ENCODE measurements at regions not wholly inside any gene's neighbourhood (a gene's known extent, or its start where the extent isn't known, plus 50 kb on each side); places are given as distances from the start of the nearest gene placed in this dataset.
"Not testable (repeated sequence)": the region's sequence is repeated elsewhere in the genome, so short reads cannot be mapped to it uniquely, and the experiment has no call there.

GRCh38 chr4:148574066-148574465, 131.9 kb upstream of the NR3C2 start:
- Histone ChIP-seq H3K27me3 (ENCODE audit: low read depth, low read length) (no peaks in the 10 kb centered on the region), H3K27ac (ENCODE audit: low read length) (no peak overlapping the region), H3K4me1 (ENCODE audit: control insufficient read depth in 1 of 2, insufficient read depth in 2 of 2, low read length in 2 of 2) (no peaks in the 10 kb centered on the region), H3K4me3 (ENCODE audit: low read depth in 1 of 2, low read length in 2 of 2) (no peak overlapping the region), H3K9me3 (ENCODE audit: control insufficient read depth in 1 of 2, low read length in 2 of 2) (peaks cover 0 to 4% of the 10 kb centered on the region in 2 donors), H3K36me3 (ENCODE audit: control insufficient read depth in 1 of 2, insufficient read depth in 2 of 2, low read length in 2 of 2) (no peaks in the 10 kb centered on the region)

GRCh38 chr4:148573296-148573695, 131.1 kb upstream of the NR3C2 start:
- Histone ChIP-seq H3K27ac (ENCODE audit: low read length) (no peak overlapping the region), H3K4me1 (ENCODE audit: control insufficient read depth in 1 of 2, insufficient read depth in 2 of 2, low read length in 2 of 2) (no peaks in the 10 kb centered on the region), H3K4me3 (ENCODE audit: low read depth in 1 of 2, low read length in 2 of 2) (no peak overlapping the region), H3K27me3 (ENCODE audit: low read depth, low read length) (no peaks in the 10 kb centered on the region), H3K36me3 (ENCODE audit: control insufficient read depth in 1 of 2, insufficient read depth in 2 of 2, low read length in 2 of 2) (no peaks in the 10 kb centered on the region), H3K9me3 (ENCODE audit: control insufficient read depth in 1 of 2, low read length in 2 of 2) (peaks cover 0 to 4% of the 10 kb centered on the region in 2 donors)

GRCh38 chr4:148565801-148566200, 123.6 kb upstream of the NR3C2 start:
- no peaks in the 10 kb centered on the region for H3K4me1 ChIP-seq (ENCODE audit: control insufficient read depth in 1 of 2, insufficient read depth in 2 of 2, low read length in 2 of 2)
- H3K9me3 ChIP-seq (ENCODE audit: control insufficient read depth in 1 of 2, low read length in 2 of 2), result peaks cover 0 to 4% of the 10 kb centered on the region in 2 donors
- H3K36me3 ChIP-seq (ENCODE audit: control insufficient read depth in 1 of 2, insufficient read depth in 2 of 2, low read length in 2 of 2), result no peaks in the 10 kb centered on the region
- H3K4me3 ChIP-seq (ENCODE audit: low read depth in 1 of 2, low read length in 2 of 2), result no peak overlapping the region
- no peak overlapping the region for H3K27ac ChIP-seq (ENCODE audit: low read length)
- H3K27me3 ChIP-seq (ENCODE audit: low read depth, low read length), result no peaks in the 10 kb centered on the region

GRCh38 chr4:148563684-148564083, 121.5 kb upstream of the NR3C2 start:
- H3K4me1 ChIP-seq (ENCODE audit: control insufficient read depth in 1 of 2, insufficient read depth in 2 of 2, low read length in 2 of 2), result no peaks in the 10 kb centered on the region
- H3K36me3 ChIP-seq (ENCODE audit: control insufficient read depth in 1 of 2, insufficient read depth in 2 of 2, low read length in 2 of 2), result no peaks in the 10 kb centered on the region
- H3K27ac ChIP-seq (ENCODE audit: low read length), result no peak overlapping the region
- no peaks in the 10 kb centered on the region for H3K9me3 ChIP-seq (ENCODE audit: control insufficient read depth in 1 of 2, low read length in 2 of 2)
- H3K4me3 ChIP-seq (ENCODE audit: low read depth in 1 of 2, low read length in 2 of 2), result no peak overlapping the region
- no peaks in the 10 kb centered on the region for H3K27me3 ChIP-seq (ENCODE audit: low read depth, low read length)

GRCh38 chr4:148561467-148561866, 119.3 kb upstream of the NR3C2 start:
- no peaks in the 10 kb centered on the region for H3K9me3 ChIP-seq (ENCODE audit: control insufficient read depth in 1 of 2, low read length in 2 of 2)
- no peak overlapping the region for H3K27ac ChIP-seq (ENCODE audit: low read length)
- H3K4me1 ChIP-seq (ENCODE audit: control insufficient read depth in 1 of 2, insufficient read depth in 2 of 2, low read length in 2 of 2), result no peaks in the 10 kb centered on the region
- H3K4me3 ChIP-seq (ENCODE audit: low read depth in 1 of 2, low read length in 2 of 2), result no peak overlapping the region
- no peaks in the 10 kb centered on the region for H3K27me3 ChIP-seq (ENCODE audit: low read depth, low read length)
- H3K36me3 ChIP-seq (ENCODE audit: control insufficient read depth in 1 of 2, insufficient read depth in 2 of 2, low read length in 2 of 2), result no peaks in the 10 kb centered on the region

- Histone ChIP-seq H3K36me3 (ENCODE audit: control insufficient read depth in 1 of 2, insufficient read depth in 2 of 2, low read length in 2 of 2) (no peaks in the 10 kb centered on the region), H3K4me3 (ENCODE audit: low read depth in 1 of 2, low read length in 2 of 2) (no peak overlapping the region), H3K9me3 (ENCODE audit: control insufficient read depth in 1 of 2, low read length in 2 of 2) (no peaks in the 10 kb centered on the region)
These were observed 115.6 kb upstream of the NR3C2 start for GRCh38 chr4:148557793-148558192.

GRCh38 chr4:148550788-148551187, 108.6 kb upstream of the NR3C2 start:
- Histone ChIP-seq H3K36me3 (ENCODE audit: control insufficient read depth in 1 of 2, insufficient read depth in 2 of 2, low read length in 2 of 2) (no peaks in the 10 kb centered on the region), H3K27me3 (ENCODE audit: low read depth, low read length) (no peaks in the 10 kb centered on the region), H3K27ac (ENCODE audit: low read length) (no peak overlapping the region), H3K4me1 (ENCODE audit: control insufficient read depth in 1 of 2, insufficient read depth in 2 of 2, low read length in 2 of 2) (no peaks in the 10 kb centered on the region), H3K9me3 (ENCODE audit: control insufficient read depth in 1 of 2, low read length in 2 of 2) (no peaks in the 10 kb centered on the region), H3K4me3 (ENCODE audit: low read depth in 1 of 2, low read length in 2 of 2) (no peak overlapping the region)

More at GRCh38 chr4:148557793-148558192, 115.6 kb upstream of the NR3C2 start:
- Histone ChIP-seq H3K27ac (ENCODE audit: low read length) (no peak overlapping the region), H3K4me1 (ENCODE audit: control insufficient read depth in 1 of 2, insufficient read depth in 2 of 2, low read length in 2 of 2) (no peaks in the 10 kb centered on the region), H3K27me3 (ENCODE audit: low read depth, low read length) (no peaks in the 10 kb centered on the region)

- H3K9me3 ChIP-seq (ENCODE audit: control insufficient read depth in 1 of 2, low read length in 2 of 2), result no peaks in the 10 kb centered on the region
- H3K36me3 ChIP-seq (ENCODE audit: control insufficient read depth in 1 of 2, insufficient read depth in 2 of 2, low read length in 2 of 2), result no peaks in the 10 kb centered on the region
- no peaks in the 10 kb centered on the region for H3K27me3 ChIP-seq (ENCODE audit: low read depth, low read length)
- no peak overlapping the region for H3K27ac ChIP-seq (ENCODE audit: low read length)
- no peaks in the 10 kb centered on the region for H3K4me1 ChIP-seq (ENCODE audit: control insufficient read depth in 1 of 2, insufficient read depth in 2 of 2, low read length in 2 of 2)
- H3K4me3 ChIP-seq (ENCODE audit: low read depth in 1 of 2, low read length in 2 of 2), result no peak overlapping the region
These were observed 100.9 kb upstream of the NR3C2 start for GRCh38 chr4:148542922-148543623.

- H3K27ac ChIP-seq (ENCODE audit: low read length), result no peak overlapping the region
- no peaks in the 10 kb centered on the region for H3K36me3 ChIP-seq (ENCODE audit: control insufficient read depth in 1 of 2, insufficient read depth in 2 of 2, low read length in 2 of 2)
- H3K4me1 ChIP-seq (ENCODE audit: control insufficient read depth in 1 of 2, insufficient read depth in 2 of 2, low read length in 2 of 2), result no peaks in the 10 kb centered on the region
- H3K4me3 ChIP-seq (ENCODE audit: low read depth in 1 of 2, low read length in 2 of 2), result no peak overlapping the region
- no peaks in the 10 kb centered on the region for H3K9me3 ChIP-seq (ENCODE audit: control insufficient read depth in 1 of 2, low read length in 2 of 2)
- H3K27me3 ChIP-seq (ENCODE audit: low read depth, low read length), result no peaks in the 10 kb centered on the region
These were observed 98.6 kb upstream of the NR3C2 start for GRCh38 chr4:148540622-148541326.

GRCh38 chr4:148539387-148539786, 97.2 kb upstream of the NR3C2 start:
- Histone ChIP-seq H3K4me1 (ENCODE audit: control insufficient read depth in 1 of 2, insufficient read depth in 2 of 2, low read length in 2 of 2) (no peaks in the 10 kb centered on the region), H3K27me3 (ENCODE audit: low read depth, low read length) (no peaks in the 10 kb centered on the region), H3K9me3 (ENCODE audit: control insufficient read depth in 1 of 2, low read length in 2 of 2) (peaks cover 0 to 10% of the 10 kb centered on the region in 2 donors), H3K4me3 (ENCODE audit: low read depth in 1 of 2, low read length in 2 of 2) (no peak overlapping the region), H3K27ac (ENCODE audit: low read length) (no peak overlapping the region), H3K36me3 (ENCODE audit: control insufficient read depth in 1 of 2, insufficient read depth in 2 of 2, low read length in 2 of 2) (no peaks in the 10 kb centered on the region)

- not testable (repeated sequence) for H3K36me3 ChIP-seq (ENCODE audit: control insufficient read depth in 1 of 2, insufficient read depth in 2 of 2, low read length in 2 of 2); H3K27ac ChIP-seq (ENCODE audit: low read length); H3K4me1 ChIP-seq (ENCODE audit: control insufficient read depth in 1 of 2, insufficient read depth in 2 of 2, low read length in 2 of 2); H3K27me3 ChIP-seq (ENCODE audit: low read depth, low read length); H3K4me3 ChIP-seq (ENCODE audit: low read depth in 1 of 2, low read length in 2 of 2)
- H3K9me3 ChIP-seq (ENCODE audit: control insufficient read depth in 1 of 2, low read length in 2 of 2), result peaks cover 0 to 30% of the 10 kb centered on the region in 2 donors
These were observed 91.6 kb upstream of the NR3C2 start for GRCh38 chr4:148533851-148534250.

Data from muscle layer of duodenum (tissue), 2 donors.